Activated CD4-positive, alpha-beta T cell treated with anti-CD3 and anti-CD28 coated beads, Interleukin-10, Interleukin-2, amounts not matched to agents 100 ng/mL and 50 ng/mL, durations not matched to agents 16 hours and 8 hours (primary cell): ENCODE measurements at regions not wholly inside any gene's neighbourhood (a gene's known extent, or its start where the extent isn't known, plus 50 kb on each side); places are given as distances from the start of the nearest gene placed in this dataset.

Experiments used
- DNase-seq: peaks from one replicate; pipeline ENCODE4 v3.0.0-alpha.2; 2020

GRCh38 chr10:44326474-44327030 lies 58.3 kb downstream of the CXCL12 start:
- DNase-seq, result no peak

DNA sequence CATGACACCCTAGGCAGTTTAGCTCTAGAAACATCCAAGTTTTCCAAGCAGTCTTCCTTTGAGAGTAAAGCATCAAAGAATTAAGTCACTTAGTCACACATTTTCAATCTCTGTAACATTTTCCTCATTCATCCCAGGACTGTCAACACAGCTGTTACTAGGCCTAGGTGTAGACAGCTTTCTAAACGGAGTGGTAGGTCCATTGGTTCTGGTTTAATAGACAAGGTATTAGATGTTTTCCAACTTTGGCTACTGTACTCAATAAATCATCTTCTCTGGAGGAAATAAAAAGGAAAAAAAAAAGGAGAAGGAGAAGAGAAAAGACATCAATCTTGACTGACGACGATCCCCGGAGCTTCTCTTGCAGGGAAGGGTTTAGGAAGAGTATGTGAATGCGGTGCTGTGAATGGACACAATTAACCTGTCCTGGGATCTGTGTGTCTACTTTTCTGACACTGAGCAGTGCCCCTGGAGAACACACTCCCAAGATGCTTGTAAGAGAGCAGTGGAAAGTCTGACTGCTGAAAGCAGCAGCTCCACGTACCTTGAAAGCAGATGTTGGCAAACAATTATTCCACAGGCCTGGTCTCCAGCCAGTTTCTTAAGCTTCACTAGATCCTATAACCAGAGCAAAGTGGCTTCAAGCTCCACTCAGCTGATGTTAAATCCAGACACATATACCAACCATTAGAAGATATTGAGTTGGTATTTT lies 59.1 kb downstream of the CXCL12 start:
- DNase-seq, result no peak

GRCh38 chr10:44325157-44325556 lies 59.7 kb downstream of the CXCL12 start:
- DNase-seq, result no peak

- DNase-seq, result no peak
Measured at GRCh38 chr10:44323838-44324237, 61.1 kb downstream of the CXCL12 start.

- no peak for DNase-seq
Measured at GRCh38 chr10:44322137-44322536, 62.8 kb downstream of the CXCL12 start.

DNA sequence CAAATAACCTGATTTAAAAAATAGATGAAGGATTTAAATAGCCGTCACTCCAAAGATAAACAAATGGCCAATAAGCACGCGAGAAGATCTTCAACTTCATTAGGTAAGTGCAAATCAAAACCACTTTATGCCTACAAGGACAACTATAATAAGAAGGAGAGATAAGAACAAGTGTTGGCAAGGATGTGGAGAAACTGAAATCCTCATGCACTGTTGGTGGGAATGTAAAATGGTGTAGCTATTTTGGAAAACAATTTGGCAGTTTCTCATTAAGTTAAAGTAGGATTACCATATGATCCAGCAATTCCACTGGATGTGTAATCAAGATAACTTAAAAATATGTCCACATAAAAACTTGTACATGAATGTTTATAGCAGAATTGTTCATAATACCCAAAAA lies 64.1 kb downstream of the CXCL12 start:
- DNase-seq, result no peak

GRCh38 chr10:44317856-44318255 lies 67.0 kb downstream of the CXCL12 start:
- no peak for DNase-seq

- no peak for DNase-seq
Measured at GRCh38 chr10:44316922-44317215, 68.0 kb downstream of the CXCL12 start.

GRCh38 chr10:44316187-44316921 lies 68.5 kb downstream of the CXCL12 start:
- peak; percentile 26 for DNase-seq

DNA sequence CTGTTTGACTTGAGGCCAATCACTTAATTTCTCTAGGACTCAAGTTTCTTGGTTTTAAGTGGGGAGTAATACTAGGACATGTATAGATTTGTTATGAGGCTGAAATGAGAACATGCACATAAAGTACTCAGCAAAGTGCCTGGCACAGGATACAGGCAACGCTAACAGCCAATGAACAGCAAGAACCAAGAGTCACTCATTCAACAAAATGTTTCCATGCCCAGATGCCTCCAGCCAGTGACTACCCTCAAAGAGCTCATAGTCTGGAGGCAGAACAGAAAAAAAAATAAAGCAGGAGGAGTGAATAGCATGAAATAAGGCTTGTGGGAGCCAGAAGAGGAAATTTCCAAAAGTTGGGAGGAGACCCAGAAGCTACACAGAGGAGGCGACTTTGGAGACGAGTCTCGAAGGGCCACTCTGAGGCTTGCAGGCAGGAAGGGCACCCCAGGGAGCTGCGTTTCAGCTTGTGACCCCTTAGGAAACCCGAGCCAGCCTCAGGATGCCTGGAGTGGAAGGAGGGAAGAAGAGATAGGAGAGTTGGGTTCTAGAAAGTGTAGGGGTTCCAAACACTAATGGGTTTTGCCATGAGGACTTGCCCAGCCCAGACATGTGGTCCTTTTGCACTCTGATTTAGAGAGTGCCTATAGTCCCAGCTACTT lies 70.0 kb downstream of the CXCL12 start:
- no peak for DNase-seq

- no peak for DNase-seq
Measured at GRCh38 chr10:44313761-44314165, 71.1 kb downstream of the CXCL12 start.

DNA sequence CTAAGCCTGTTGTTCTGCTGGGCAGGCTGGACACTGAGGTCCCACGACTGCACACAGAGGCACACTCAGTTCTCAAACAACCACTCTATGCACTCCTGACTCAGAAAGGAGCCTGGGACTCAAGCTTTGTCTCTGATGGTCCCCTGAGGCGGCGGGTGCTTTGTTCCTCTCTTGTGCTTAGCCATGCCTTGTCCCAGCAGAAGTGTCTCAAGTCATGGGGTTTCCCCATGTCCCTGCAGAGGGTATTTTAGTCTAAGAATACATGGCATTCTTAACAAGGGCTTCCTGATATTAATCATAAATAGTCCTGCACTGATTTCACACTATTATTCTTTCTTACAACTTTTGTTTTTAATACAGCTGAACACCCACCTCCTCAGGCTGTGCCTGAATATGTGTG lies 72.5 kb downstream of the CXCL12 start:
- no peak for DNase-seq

DNA sequence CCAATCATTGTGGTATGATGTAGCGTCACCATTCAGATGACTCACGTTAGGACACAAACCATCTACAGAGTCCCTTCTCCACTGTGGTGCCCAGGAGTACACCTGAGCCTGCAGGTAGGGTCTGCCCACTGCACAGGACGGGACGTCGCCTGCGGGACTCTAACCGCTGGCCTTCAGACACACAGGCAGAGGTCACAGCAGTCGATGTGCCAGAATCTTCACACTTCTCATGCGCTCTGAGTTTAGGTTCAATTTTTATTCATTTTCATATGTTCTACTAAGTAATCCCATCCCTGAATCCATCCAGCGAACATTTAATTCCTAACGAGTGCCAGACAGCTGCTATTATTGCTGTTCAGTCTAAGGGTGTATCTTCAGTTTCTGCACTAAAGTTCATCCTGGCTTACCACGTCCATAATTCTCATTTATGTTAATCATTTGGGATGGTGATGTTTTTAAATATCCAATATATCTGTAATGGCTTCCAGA lies 73.3 kb downstream of the CXCL12 start:
- no peak for DNase-seq

- DNase-seq, result peak; percentile 83
Measured at GRCh38 chr10:44310762-44311562, 73.9 kb downstream of the CXCL12 start.

DNA sequence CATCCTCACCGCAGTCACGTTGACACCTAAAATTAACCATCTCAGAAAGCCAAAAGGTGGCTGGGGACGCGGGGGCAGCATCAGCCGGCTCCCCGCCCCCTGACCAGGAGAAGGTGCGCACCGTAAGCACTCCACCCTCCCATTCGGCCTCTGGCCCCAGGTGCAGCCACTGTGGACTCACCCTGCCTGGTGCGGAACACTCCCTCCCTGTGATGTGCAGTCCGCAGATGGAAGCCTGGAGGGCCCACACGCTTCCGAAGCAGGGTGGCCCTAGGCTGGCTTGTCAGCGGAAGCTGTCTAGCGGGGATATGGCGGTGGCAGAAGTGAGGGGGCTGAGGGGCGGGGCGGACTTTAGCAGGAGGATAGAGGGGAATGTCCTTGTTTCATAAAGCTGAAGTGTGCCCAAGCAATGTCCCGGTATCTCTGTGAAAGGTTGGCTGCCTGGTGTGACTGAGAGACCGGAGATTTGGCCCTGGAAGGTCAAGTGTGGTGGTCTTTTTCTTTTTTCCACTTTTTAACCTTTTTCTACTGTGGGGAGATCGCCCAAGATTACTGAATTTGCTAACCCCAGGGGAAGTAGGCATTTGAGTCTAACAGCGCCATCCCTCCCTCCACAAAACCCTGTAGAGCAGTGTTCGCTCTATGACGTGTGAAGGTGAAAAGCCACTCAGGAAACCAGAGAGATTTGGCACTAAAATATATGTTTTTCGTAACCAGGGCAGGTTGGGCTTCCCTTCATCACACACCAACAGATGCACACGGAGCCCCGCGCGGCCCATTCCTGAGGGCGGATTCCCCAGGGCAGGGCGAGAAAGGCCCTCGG lies 74.7 kb downstream of the CXCL12 start:
- peak; percentile 36 for DNase-seq

DNA sequence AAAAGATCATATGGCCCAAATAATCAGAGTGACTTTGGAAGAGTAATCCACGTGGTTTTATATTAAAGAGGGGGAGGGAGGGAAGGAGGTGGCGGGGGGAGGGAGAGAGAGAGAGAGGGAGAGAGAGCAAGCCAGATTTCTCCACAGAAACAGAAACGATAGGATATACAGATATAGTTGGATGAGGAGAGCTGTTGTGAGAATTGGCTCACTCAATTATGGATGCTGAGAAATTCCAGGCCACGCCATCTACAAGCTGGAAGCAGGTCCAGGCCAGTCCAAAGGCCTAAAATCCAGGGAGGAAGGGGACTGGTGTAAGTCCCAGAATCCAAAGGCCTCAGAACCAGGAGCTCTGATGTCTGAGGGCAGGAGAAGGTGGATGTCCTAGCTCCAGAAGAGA lies 75.5 kb downstream of the CXCL12 start:
- DNase-seq, result no peak

DNA sequence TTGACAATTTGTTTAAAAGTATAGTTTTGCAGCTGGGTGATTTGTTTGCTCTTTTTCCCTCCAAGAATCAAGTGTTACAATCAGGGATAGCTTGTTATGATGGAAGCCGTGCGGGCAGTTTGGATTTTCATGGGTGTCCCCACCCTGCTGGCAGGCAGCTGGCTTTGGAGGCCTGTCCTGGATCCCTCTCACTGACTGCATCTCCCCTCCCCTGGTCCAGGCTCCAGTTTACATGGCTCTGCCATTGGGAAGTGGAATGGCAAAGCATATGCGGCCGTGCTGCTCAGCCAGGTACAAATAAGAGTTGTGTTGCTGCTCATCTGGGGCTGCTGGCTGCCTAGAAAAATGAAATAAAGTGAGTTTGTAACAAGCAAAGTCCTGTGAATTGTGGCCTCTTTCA lies 76.0 kb downstream of the CXCL12 start:
- no peak for DNase-seq

GRCh38 chr10:44307691-44308090 lies 77.2 kb downstream of the CXCL12 start:
- no peak for DNase-seq

DNA sequence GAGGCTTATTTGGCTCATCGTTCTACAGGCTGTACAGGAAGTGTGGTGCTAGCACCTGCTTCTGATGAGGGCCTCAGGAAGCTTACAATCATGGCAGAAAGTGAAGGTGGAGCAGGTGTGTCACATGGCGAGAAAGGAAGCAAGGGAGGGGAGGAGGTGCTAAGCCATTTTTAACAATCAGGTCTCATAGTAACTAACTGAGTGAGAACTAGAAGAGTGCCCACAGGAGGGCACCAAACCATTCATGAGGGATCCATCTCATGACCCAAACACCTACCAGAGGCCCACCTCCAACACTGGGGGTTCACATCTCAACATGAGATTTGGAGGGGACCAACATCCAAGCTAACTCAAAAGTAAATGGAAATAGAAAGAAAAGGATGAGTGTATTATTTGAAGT lies 78.1 kb downstream of the CXCL12 start:
- no peak for DNase-seq

DNA sequence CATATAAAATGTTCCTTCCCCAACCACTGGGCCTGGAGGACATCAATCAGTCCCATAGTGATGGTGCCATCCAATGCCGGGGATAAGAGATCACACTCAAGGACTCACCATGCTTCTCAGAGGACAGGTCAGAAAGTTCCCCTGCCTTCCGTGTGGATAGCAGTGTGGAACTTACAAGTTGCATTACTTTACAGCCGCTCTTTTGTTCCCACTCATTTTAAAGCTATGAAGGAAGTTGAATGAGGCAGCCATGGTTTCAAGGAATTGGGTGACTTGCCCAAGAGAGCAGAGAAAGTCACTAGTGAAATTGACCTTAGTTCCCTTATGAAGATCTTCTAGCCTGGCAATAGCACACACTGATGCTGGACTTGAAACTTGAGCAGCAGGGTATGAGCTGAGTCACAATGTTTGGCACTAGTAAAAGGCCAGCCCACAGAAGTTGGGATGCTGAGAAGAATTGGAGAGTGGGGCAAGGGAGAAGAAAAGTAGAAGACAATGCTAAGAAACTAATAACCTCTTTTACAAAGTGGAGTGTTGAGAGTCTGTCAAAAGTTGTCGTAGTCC lies 78.7 kb downstream of the CXCL12 start:
- DNase-seq, result no peak

GRCh38 chr10:44301781-44302355 lies 83.0 kb downstream of the CXCL12 start:
- no peak for DNase-seq
